ENCODE measurements at regions not wholly inside any gene's neighbourhood (a gene's known extent, or its start where the extent isn't known, plus 50 kb on each side); places are given as distances from the start of the nearest gene placed in this dataset.
"Not testable (repeated sequence)": the region's sequence is repeated elsewhere in the genome, so short reads cannot be mapped to it uniquely, and the experiment has no call there.

DNA sequence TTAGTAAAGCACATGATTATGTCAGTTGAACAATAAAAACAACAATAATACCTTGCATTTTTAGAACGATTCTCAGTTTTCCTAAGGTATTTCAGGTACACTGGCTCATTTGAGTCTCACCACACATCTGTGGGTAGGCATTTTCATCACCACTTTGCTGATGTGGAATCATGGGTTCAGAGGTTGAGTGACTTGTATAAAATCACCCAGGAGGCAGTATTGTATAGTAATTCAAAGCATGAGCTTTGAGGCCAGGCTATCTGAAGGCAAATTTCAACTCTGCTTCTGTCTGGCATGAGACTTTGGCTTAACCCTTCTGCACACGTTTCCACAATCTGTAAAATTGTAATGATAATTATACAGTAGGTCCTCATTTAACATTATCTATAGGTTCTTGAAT, 183.9 kb upstream of the CMC1 start (continued):
- TF ChIP-seq, protein P1, sequence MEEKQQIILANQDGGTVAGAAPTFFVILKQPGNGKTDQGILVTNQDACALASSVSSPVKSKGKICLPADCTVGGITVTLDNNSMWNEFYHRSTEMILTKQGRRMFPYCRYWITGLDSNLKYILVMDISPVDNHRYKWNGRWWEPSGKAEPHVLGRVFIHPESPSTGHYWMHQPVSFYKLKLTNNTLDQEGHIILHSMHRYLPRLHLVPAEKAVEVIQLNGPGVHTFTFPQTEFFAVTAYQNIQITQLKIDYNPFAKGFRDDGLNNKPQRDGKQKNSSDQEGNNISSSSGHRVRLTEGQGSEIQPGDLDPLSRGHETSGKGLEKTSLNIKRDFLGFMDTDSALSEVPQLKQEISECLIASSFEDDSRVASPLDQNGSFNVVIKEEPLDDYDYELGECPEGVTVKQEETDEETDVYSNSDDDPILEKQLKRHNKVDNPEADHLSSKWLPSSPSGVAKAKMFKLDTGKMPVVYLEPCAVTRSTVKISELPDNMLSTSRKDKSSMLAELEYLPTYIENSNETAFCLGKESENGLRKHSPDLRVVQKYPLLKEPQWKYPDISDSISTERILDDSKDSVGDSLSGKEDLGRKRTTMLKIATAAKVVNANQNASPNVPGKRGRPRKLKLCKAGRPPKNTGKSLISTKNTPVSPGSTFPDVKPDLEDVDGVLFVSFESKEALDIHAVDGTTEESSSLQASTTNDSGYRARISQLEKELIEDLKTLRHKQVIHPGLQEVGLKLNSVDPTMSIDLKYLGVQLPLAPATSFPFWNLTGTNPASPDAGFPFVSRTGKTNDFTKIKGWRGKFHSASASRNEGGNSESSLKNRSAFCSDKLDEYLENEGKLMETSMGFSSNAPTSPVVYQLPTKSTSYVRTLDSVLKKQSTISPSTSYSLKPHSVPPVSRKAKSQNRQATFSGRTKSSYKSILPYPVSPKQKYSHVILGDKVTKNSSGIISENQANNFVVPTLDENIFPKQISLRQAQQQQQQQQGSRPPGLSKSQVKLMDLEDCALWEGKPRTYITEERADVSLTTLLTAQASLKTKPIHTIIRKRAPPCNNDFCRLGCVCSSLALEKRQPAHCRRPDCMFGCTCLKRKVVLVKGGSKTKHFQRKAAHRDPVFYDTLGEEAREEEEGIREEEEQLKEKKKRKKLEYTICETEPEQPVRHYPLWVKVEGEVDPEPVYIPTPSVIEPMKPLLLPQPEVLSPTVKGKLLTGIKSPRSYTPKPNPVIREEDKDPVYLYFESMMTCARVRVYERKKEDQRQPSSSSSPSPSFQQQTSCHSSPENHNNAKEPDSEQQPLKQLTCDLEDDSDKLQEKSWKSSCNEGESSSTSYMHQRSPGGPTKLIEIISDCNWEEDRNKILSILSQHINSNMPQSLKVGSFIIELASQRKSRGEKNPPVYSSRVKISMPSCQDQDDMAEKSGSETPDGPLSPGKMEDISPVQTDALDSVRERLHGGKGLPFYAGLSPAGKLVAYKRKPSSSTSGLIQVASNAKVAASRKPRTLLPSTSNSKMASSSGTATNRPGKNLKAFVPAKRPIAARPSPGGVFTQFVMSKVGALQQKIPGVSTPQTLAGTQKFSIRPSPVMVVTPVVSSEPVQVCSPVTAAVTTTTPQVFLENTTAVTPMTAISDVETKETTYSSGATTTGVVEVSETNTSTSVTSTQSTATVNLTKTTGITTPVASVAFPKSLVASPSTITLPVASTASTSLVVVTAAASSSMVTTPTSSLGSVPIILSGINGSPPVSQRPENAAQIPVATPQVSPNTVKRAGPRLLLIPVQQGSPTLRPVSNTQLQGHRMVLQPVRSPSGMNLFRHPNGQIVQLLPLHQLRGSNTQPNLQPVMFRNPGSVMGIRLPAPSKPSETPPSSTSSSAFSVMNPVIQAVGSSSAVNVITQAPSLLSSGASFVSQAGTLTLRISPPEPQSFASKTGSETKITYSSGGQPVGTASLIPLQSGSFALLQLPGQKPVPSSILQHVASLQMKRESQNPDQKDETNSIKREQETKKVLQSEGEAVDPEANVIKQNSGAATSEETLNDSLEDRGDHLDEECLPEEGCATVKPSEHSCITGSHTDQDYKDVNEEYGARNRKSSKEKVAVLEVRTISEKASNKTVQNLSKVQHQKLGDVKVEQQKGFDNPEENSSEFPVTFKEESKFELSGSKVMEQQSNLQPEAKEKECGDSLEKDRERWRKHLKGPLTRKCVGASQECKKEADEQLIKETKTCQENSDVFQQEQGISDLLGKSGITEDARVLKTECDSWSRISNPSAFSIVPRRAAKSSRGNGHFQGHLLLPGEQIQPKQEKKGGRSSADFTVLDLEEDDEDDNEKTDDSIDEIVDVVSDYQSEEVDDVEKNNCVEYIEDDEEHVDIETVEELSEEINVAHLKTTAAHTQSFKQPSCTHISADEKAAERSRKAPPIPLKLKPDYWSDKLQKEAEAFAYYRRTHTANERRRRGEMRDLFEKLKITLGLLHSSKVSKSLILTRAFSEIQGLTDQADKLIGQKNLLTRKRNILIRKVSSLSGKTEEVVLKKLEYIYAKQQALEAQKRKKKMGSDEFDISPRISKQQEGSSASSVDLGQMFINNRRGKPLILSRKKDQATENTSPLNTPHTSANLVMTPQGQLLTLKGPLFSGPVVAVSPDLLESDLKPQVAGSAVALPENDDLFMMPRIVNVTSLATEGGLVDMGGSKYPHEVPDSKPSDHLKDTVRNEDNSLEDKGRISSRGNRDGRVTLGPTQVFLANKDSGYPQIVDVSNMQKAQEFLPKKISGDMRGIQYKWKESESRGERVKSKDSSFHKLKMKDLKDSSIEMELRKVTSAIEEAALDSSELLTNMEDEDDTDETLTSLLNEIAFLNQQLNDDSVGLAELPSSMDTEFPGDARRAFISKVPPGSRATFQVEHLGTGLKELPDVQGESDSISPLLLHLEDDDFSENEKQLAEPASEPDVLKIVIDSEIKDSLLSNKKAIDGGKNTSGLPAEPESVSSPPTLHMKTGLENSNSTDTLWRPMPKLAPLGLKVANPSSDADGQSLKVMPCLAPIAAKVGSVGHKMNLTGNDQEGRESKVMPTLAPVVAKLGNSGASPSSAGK (IDR thresholded peaks at IDR 0.05), result no peak
- TF ChIP-seq SAFB2 (IDR thresholded peaks at IDR 0.05; ENCODE audit: borderline replicate concordance, low read depth, low read length, severe bottlenecking), result no peak
- TF ChIP-seq ZNF282 (CRISPR knock-in tag; IDR thresholded peaks at IDR 0.05), result no peak
- no peak for TF ChIP-seq ZNF644 (tag; IDR thresholded peaks at IDR 0.05; ENCODE audit: low read depth)

DNA sequence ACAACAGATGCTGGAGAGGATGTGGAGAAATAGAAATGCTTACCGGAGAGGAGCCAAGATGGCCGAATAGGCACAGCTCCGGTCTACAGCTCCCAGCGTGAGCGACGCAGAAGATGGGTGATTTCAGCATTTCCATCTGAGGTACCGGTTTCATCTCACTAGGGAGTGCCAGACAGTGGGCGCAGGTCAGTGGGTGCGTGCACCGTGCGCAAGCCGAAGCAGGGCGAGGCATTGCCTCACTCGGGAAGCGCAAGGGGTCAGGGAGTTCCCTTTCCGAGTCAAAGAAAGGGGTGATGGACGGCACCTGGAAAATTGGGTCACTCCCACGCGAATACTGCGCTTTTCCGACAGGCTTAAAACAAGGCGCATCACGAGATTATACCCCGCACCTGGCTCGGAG, 182.2 kb upstream of the CMC1 start:
- ATAC-seq; FAIRE-seq; H3K27me3 ChIP-seq (ENCODE audit: control insufficient read depth in 2 of 2, insufficient read depth in 2 of 2, low read length in 2 of 2); H3K4me1 ChIP-seq (replicated peaks in 1 of 2; ENCODE audit: control insufficient read depth in 2 of 2, insufficient read depth in 2 of 2, low read length in 2 of 2); H3K9me1 ChIP-seq (ENCODE audit: control insufficient read depth, insufficient read depth, low read length); BruUV-seq (replicated peaks); H3K27ac ChIP-seq (ENCODE audit: extremely low read depth, low read depth, low read length); CTCF ChIA-PET (ENCODE audit: low intra/inter-chr PET ratio); H3K4me3 ChIP-seq; H4K20me1 ChIP-seq (replicated peaks; ENCODE audit: control insufficient read depth, insufficient read depth, low read length); H3K36me3 ChIP-seq (ENCODE audit: control insufficient read depth, insufficient read depth, low read length); H2AFZ ChIP-seq (ENCODE audit: low read depth, low read length); intact Hi-C loops (cut with micrococcal nuclease); H3K79me2 ChIP-seq (ENCODE audit: control insufficient read depth, insufficient read depth, low read length); H3K4me2 ChIP-seq (ENCODE audit: insufficient read depth, low read length); POLR2A ChIA-PET; H3K9me3 ChIP-seq (replicated peaks; ENCODE audit: control insufficient read depth, insufficient read depth, low read depth, low read length); in situ Hi-C loops (cut with MboI); H3K9ac ChIP-seq (ENCODE audit: insufficient read depth in 1 of 2, low read depth in 2 of 2, low read length in 2 of 2); DNase-seq (ENCODE audit: extremely low read depth in 1 of 4, low spot score in 3 of 4): not testable (repeated sequence)
- WGBS (ENCODE audit: insufficient coverage, low coverage, missing lambda C conversion rate), result 5% methylated on average over 21 of the region's 25 CpGs

All from K562 (cell line).